AG04449 (cell line): ENCODE measurements at regions not wholly inside any gene's neighbourhood (a gene's known extent, or its start where the extent isn't known, plus 50 kb on each side); places are given as distances from the start of the nearest gene placed in this dataset.
"Not testable (repeated sequence)": the region's sequence is repeated elsewhere in the genome, so short reads cannot be mapped to it uniquely, and the experiment has no call there.

Experiments used
- CTCF ChIA-PET: fragments of 350-600 bp; formaldehyde crosslinking; extraction: SDS; loops from one replicate; lab custom pipeline; 2021; ENCODE audit warnings: antibody characterized with exemption; lab: Yijun Ruan, JAX
- POLR2A ChIA-PET: fragments of 400-600, 350-600 bp; formaldehyde crosslinking; extraction: SDS; loops from one replicate; lab custom pipeline; 2020; ENCODE audit warnings: antibody characterized with exemption, inconsistent platforms; lab: Yijun Ruan, JAX
- DNase-seq: peaks from one replicate; pipeline ENCODE4 v3.0.0-alpha.2; 2010; ENCODE audit warnings: low read depth, low spot score
- H3K4me3 ChIP-seq: 2 replicates; pipeline ENCODE4 v1.5.1; 2011; ENCODE audit warnings: low read depth, mild to moderate bottlenecking, control low read depth, low read length
- TF ChIP-seq, protein P1 (sequence below): IDR thresholded peaks from one replicate; pipeline ENCODE4 v1.5.1; 2011; ENCODE audit warnings: mild to moderate bottlenecking, moderate library complexity, low read length, control low read depth, inconsistent platforms; ENCODE audit not compliant: insufficient read depth; ENCODE audit errors: missing control alignments

DNA sequence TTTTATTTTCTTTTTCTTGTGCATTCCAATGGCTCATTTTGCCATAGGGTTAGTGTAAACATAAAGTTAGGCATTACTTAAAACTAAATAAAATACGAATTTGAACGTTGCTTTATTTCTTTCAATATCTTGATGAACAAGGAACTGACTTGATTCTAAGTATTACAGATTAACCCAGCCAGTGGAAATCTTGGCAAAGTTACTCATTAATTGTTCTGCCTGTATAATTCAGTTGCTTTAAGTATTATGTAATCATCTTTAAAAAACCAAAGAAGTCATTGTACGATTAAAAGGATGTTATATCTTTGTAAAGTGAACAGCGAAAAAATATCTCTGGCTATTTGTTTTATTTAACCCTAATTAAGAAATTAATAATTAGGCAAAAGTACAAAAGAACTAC, 737.9 kb upstream of the BCHE start:
- POLR2A ChIA-PET, result no interaction called here
- CTCF ChIA-PET, result no interaction called here
- no peak overlapping the region for H3K4me3 ChIP-seq
- no peak for DNase-seq
- TF ChIP-seq, protein P1, sequence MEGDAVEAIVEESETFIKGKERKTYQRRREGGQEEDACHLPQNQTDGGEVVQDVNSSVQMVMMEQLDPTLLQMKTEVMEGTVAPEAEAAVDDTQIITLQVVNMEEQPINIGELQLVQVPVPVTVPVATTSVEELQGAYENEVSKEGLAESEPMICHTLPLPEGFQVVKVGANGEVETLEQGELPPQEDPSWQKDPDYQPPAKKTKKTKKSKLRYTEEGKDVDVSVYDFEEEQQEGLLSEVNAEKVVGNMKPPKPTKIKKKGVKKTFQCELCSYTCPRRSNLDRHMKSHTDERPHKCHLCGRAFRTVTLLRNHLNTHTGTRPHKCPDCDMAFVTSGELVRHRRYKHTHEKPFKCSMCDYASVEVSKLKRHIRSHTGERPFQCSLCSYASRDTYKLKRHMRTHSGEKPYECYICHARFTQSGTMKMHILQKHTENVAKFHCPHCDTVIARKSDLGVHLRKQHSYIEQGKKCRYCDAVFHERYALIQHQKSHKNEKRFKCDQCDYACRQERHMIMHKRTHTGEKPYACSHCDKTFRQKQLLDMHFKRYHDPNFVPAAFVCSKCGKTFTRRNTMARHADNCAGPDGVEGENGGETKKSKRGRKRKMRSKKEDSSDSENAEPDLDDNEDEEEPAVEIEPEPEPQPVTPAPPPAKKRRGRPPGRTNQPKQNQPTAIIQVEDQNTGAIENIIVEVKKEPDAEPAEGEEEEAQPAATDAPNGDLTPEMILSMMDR, result no peak

GRCh38 chr3:166571686-166572085, 734.5 kb upstream of the BCHE start:
- H3K4me3 ChIP-seq, DNase-seq, CTCF ChIA-PET, POLR2A ChIA-PET: not testable (repeated sequence)

DNA sequence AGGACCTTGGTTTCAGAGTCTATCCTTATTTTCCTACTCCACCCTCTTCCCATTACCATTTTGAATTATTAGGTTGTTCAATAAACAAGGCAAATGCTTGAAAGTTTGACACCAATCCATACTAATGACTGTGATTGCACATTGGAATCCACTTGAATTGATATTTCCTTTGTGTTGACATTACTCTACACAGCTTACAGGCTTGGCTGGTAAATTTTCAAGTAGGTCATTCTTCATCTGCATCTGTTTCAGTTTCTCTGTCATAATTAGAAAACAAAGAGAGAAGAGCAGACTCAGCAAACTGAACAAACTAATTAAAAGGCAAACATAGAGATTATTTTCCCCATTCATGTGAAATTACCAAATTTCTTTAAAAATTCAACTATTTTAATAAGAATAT, 732.9 kb upstream of the BCHE start:
- TF ChIP-seq, protein P1, result no peak
- no peak overlapping the region for H3K4me3 ChIP-seq
- CTCF ChIA-PET, result no interaction called here
- no peak for DNase-seq
- POLR2A ChIA-PET, result no interaction called here

DNA sequence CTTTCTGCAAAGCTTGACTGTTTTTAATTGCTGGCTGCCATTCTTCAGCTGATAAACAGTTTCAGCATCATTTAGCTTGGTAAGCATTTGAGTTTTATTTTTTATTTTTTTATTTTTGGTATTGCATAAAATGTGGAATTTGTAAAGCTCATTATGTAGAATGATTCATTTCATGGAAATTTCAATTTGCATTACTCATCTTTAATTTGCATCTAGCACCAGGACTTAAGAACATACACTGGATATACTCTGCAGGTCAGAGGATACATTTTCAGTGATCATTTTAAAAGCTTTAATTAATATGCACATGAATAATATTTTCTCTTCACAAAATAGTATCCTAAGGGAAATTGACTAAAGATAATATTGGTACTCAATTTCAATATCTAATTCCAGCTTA, 732.4 kb upstream of the BCHE start:
- POLR2A ChIA-PET, result no interaction called here
- DNase-seq, result no peak
- CTCF ChIA-PET, result no interaction called here
- no peak overlapping the region for H3K4me3 ChIP-seq
- TF ChIP-seq, protein P1, result no peak

DNA sequence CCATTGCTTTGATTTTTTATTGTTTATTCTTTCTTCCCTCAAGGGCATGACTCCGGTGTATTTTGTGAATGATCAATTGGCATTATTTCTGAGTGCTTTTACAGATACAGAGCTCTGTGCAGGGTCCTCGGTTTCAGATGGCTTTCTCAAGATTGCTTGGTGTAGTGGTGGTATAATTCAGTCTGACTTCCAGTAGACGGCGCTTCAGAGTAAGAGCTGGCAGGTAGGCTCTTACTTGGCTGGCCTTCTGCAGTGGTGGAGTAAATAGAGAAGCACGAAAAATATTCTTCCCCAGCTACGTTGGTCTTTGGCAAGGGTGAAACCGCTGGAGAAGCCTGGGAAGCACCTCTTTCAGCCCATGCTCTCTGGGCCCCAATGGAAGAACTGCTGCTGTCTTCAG, 723.0 kb upstream of the BCHE start:
- TF ChIP-seq, protein P1, result no peak
- ChIA-PET CTCF (no interaction called here), POLR2A (no interaction called here)
- no peak overlapping the region for H3K4me3 ChIP-seq
- DNase-seq, result no peak

GRCh38 chr3:166556955-166557354, 719.7 kb upstream of the BCHE start:
- H3K4me3 ChIP-seq, result no peak overlapping the region
- TF ChIP-seq, protein P1, result no peak
- no peak for DNase-seq
- ChIA-PET CTCF (no interaction called here), POLR2A (no interaction called here)

- ChIA-PET CTCF (no interaction called here), POLR2A (no interaction called here)
- no peak overlapping the region for H3K4me3 ChIP-seq
- TF ChIP-seq, protein P1, result no peak
- DNase-seq, result no peak
Observed at GRCh38 chr3:166554023-166554422, 716.8 kb upstream of the BCHE start.
